Astrocyte of the spinal cord (primary cell): ENCODE measurements at regions not wholly inside any gene's neighbourhood (a gene's known extent, or its start where the extent isn't known, plus 50 kb on each side); places are given as distances from the start of the nearest gene placed in this dataset.

Experiments used
- DNase-seq: peaks from one replicate; pipeline ENCODE4 v3.0.0; 2011; ENCODE audit warnings: low read depth, low spot score
- H3K4me3 ChIP-seq: 2 replicates; pipeline ENCODE4 v1.5.1; 2011; ENCODE audit warnings: low read depth, mild to moderate bottlenecking, low read length, moderate library complexity
- CTCF ChIP-seq: IDR thresholded peaks from 2 replicates; pipeline ENCODE4 v1.5.1; 2012; ENCODE audit warnings: low read depth, mild to moderate bottlenecking, low read length, inconsistent platforms
- in situ Hi-C: cut with HindIII; loops from 2 replicates; pipeline ENCODE4 v1.10.0; 2017; ENCODE audit warnings: low sequenced_read_pairs

- DNase-seq = no peak
- in situ Hi-C loops = no loop called here
- H3K4me3 ChIP-seq = no peak overlapping the region
- no peak for TF ChIP-seq CTCF
Observed at GRCh38 chr7:41298409-41298808, 404.5 kb downstream of the INHBA start.

GRCh38 chr7:41297166-41297565 lies 405.7 kb downstream of the INHBA start:
- no peak overlapping the region for H3K4me3 ChIP-seq
- DNase-seq = no peak
- TF ChIP-seq CTCF = no peak
- in situ Hi-C loops = no loop called here

DNA sequence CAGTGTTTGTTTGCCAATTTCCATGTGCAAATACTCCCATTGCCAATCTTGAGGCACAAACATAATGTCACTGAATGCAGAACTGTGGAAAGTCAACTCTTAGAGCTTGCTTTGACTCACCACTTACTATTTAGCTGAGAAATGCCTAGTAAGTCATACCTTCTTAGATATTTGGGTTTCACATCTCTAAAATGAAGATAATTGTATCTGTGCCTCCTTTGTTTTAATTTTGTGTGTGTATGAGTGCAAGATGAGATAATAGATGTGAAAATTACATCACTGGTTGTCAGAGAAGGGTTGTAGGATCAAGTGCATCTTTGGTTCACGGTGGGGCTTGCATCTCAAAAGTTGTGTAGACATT lies 407.5 kb downstream of the INHBA start:
- no peak for DNase-seq
- in situ Hi-C loops = no loop called here
- no peak for TF ChIP-seq CTCF
- no peak overlapping the region for H3K4me3 ChIP-seq

- no peak for DNase-seq
- no peak overlapping the region for H3K4me3 ChIP-seq
- in situ Hi-C loops = no loop called here
- no peak for TF ChIP-seq CTCF
Observed at GRCh38 chr7:41294556-41295454, 408.1 kb downstream of the INHBA start.

DNA sequence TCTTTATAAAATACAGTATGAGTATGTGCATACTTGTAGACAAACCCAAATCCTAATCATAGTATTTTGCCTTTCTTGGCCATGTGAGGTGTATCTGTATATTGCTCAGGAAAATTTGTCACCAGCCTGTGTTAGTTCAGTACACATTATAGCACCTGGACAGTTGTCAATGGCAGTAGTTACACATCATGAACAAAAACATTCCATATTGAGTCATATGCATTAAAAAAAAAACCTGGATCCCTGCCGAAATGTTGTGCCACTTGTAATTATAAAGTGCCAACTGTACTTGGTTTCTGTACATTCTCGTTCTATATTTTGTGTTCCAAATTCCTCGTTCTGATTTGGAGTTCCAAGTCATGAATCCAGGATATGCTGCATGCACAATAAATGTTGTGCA lies 410.4 kb downstream of the INHBA start:
- DNase-seq = no peak
- TF ChIP-seq CTCF = no peak
- in situ Hi-C loops = no loop called here
- H3K4me3 ChIP-seq = no peak overlapping the region

GRCh38 chr7:41287559-41288335 lies 415.1 kb downstream of the INHBA start:
- TF ChIP-seq CTCF = no peak
- in situ Hi-C loops = no loop called here
- no peak overlapping the region for H3K4me3 ChIP-seq
- no peak for DNase-seq
